Activated T-cell treated with anti-CD3 and anti-CD28 coated beads, Interleukin-2, amount 50 U/mL, for 48 hours (primary cell): ENCODE measurements at regions not wholly inside any gene's neighbourhood (a gene's known extent, or its start where the extent isn't known, plus 50 kb on each side); places are given as distances from the start of the nearest gene placed in this dataset.

ENCODE experiments used
- DNase-seq, 2 experiments: peaks; one replicate each; pipeline ENCODE4 v3.0.0-alpha.2; 2020

DNA sequence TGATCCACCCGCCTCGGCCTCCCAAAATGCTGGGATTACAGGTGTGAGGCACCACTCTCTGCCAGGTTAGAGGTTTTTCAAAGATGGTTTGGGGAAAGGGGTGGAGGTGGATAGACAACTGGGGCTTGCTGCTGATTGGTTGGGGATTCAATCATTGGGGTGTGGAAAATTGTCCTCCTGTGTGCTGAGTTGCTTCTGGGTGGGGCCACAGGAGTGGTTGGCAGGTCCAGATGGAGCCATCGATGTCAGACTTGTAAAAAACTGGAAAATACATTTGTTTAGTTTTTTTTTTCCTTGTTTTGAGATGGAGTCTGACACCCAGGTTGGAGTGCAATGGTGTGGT lies 61.9 kb upstream of the CLINT1 start:
- no peak for DNase-seq

DNA sequence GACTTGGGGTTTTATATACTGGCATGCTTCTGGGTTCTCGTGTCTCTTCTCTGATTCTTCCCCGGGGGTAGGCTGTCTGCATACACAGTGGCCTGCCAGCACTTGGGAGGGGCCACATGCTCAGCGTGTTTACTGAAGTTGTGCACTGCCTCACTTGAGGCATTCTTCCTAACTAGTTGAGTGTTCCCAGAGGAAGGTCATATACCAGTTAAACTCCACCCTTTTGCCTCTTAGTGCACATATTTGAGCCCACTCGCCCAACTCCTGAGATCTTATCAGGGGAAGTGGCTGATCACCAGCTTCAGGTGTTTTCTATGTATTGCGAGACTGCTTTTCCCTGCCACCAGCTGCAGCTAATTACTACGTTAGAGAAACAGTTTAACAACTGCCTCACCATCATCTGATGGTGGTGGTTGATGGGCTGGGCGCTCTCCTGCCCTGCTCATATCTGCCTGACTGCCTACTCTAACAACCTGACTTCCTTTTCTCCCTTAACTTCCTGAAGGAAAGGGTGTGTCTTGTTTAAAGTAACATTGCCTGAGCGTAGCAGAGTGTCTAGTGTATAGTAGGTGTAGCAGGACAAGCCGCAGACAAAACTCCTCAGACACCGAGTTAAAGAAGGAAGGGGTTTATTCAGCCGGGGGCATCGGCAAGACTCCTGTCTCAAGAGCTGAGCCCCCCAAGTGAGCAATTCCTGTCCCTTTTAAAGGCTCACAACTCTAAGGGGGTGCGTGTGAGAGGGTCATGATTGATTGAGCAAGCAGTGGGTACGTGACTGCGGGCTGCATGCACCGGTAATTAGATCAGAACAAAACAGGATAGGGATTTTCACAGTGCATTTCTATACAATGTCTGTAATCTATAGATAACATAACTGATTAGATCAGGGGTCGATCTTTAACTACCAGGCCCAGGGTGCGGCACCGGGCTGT lies 60.1 kb upstream of the CLINT1 start:
- DNase-seq: peak; percentile 26 to 33

DNA sequence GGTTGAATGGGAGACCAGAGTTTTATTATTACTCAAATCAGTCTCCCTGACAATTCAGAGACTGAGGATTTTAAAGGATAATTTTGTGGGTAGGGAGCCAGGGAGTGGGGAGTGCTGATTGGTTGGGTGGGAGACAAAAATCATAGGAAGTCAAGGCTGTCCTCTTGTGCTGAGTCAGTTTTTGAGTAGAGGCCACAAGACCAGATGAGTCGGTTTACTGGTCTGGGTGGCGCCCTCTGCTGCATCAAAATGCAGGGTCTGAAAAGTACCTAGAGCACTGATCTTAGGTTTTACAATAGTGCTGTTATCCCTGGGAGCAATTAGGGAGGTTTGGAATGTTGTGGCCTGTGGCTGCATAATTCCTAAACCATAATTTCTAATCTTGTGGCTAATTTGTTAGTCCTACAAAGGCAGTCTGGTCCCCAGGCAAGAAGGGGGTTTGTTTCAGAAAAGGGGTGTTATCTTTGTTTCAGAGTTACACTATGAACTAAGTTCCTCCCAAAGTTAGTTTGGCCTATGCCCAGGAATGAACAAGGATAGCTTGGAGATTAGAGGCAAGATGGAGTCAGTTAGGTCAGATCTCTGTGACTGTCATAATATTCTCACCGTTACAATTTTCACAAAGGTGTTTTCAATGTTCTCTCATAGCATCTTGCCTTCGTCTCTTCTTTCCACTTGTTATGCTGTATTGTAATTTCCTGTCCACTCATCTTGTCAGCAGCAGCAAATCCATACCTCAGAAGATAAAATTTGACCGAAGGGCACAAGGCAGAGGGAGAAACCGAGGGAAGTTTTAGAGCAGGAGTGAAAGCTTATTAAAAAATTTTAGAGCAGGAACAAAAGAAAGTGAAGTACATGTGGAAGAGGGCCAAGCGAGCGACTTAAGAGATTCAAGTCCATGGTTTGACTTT lies 59.2 kb upstream of the CLINT1 start:
- peak; percentile 80 to 81 for DNase-seq

DNA sequence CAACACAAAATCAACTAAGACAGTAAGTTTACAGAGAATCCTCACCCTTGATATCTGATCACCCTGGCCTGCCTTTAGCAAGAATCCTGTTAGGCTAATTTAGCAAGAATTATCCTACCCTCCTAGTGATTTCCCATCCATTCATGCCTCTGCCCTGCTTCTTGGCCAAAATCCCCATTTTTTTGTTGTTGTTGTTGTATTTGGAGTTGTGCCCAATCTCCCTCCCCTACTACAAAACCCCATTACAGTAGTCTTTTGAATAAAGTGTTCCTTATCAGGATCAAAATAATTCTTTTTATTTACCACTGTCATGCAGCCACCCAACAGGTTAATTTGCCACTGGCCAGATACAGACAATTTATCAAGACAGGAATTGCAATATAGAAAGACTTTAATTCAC lies 58.5 kb upstream of the CLINT1 start:
- no peak for DNase-seq

DNA sequence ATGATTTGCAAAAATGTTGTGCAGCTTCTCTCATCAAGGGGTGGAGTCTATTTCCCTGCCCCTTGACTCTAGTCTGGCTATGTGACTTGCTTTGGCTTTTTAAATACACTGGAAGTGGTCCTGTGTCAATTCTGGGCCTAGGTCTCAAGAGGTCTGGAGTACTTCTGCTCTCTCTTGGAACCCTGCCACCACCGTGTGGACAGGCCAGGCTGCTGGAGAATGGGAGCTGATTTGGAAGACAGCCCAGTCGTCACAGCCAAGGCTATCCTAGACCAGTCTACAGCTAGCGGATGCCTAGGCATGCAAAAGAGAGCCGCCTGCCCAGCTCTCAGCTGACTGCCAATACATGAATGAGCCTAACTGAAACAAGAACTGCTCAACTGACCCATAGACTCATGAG lies 56.7 kb upstream of the CLINT1 start:
- DNase-seq: no peak

DNA sequence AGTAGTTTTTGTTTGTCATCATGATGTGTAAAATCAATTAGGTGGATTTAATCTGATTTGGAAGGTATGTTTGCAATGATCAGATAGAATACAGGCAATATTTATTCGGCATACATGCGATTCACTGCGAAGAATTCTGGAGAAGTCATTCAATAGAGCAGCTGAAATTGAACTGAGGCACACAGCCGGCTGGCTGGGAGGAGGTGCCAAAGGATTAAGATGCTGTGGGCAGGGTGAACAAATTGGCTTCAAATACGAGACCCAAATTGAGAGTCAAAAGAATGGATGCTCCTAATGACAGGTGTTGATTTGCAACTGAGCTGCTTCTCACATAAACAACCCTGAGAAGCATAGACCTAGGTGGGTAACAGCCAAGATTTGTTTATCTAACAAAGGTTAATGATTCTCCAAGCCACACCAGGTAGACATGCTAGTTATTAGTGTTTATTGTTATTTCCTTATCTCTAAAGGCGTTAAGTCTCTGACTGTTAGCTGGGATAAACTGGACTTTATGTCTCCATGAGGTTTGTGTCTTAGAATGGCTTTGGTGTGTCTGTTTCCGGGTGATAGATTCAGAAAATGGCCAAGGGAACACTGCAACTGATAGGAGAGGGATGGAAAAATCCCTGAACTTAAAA lies 55.3 kb upstream of the CLINT1 start:
- DNase-seq: no peak

DNA sequence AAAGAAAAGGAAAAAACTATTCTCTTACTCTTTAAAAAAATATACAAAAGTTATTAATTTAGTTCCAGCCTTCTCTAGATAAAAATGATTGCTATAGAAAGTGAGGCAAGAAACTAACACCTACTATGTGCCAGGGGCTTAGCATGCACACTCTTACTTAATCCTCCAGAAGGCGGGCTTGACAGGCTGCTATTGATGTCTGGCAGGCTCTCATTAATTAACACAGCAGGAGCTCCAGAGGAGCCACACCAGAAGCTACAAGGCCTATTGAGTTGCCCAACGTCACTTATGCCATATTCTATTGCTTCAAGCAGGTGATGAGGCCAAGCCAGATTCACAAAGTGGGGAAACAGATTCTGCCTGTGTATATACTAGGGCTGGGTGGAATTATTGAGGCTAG lies 54.6 kb upstream of the CLINT1 start:
- DNase-seq: no peak

DNA sequence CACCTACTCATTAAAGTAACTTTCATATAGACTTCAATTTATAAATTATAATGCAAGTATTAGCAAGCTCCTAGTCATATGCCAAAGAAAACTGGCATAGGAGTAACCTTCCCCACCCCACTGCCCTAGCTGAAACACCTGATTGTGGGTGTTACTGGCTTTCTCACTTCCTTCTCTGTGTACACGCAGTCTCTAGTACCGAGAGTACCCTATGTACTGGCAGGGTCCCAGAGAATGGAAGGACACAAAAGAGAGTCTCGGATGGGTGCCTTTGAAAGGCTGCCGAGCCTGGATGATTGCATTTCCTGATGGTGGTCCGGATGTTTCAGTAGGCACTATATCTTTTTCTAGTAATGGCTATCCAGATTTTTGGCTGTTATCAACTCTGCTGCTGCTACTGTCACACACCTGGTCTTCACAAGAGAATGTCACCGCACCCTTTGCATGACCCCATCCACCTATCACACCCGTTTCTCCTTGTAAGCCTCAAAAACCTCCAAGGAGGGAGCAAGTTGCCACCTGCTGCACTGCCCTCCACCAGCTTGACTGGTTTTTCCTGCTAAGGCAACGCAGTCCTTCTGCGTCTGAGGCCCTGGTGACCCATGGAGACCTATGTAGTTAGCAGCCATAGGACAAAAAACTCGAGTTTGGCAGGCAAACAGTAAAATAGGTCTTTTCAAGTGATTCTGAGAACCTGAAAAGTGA lies 53.8 kb upstream of the CLINT1 start:
- DNase-seq: no peak

DNA sequence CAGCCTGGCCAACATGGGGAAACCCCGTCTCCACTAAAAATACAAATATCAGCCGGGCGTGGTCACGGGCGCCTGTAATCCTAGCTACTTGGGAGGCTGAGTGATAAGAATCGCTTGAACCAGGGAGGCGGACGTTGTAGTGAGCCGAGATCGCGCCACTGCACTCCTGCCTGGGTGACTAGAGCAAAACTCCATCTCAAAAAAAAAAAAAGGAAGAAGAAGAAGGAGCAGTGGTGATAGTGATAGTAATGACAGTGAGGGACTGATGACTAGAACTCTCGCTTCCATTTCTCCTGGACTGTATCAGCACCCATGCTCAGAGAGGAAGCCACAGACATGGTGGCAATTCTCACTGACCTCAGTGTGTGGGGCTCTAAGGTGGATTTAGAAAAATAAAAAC lies 52.6 kb upstream of the CLINT1 start:
- no peak for DNase-seq
